Smooth muscle cell of the brain vasculature (primary cell): ENCODE measurements at regions not wholly inside any gene's neighbourhood (a gene's known extent, or its start where the extent isn't known, plus 50 kb on each side); places are given as distances from the start of the nearest gene placed in this dataset.

Source experiments
- DNase-seq: peaks from one replicate; pipeline ENCODE4 v3.0.0-alpha.2; 2012; ENCODE audit warnings: low read depth, low spot score

DNA sequence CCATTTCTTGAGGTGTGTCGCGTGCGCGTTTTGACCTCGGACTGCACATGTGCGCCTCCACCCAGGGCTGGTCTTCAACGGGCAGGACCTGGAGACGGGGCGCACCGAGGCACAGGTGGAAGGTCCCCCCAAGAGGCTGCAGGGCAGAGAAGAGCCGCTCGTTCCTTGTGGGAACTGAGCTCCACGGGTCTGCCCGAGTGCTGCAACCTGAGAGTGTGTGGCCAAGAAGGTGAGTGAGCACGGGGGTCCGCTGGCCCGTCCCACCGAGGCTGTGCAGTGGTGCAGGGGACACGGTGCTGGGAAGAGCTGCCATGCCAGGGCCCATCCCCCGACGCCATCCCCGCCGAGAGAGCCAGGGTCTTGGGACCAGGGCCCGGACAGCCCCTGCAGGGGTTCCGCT lies 268.3 kb downstream of the GALR1 start:
- DNase-seq = no peak

DNA sequence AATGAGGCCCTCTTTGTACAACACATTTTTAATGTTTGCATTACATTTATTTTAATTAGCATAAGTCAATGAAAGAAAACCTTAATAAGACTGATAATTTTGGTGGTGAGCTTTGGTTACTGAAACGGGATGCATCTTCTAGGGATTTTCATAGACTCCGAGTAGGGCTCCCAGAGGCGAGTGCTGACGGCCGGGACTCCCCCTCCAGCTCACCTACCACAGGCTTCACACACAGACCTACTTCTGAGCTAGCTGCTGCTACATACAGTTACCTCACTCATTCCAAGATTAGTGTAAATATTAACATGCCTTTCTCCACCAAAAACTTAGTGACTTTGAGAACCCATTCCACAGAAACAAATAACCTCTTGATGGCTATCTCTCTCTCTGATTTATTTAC lies 271.1 kb downstream of the GALR1 start:
- DNase-seq = no peak

DNA sequence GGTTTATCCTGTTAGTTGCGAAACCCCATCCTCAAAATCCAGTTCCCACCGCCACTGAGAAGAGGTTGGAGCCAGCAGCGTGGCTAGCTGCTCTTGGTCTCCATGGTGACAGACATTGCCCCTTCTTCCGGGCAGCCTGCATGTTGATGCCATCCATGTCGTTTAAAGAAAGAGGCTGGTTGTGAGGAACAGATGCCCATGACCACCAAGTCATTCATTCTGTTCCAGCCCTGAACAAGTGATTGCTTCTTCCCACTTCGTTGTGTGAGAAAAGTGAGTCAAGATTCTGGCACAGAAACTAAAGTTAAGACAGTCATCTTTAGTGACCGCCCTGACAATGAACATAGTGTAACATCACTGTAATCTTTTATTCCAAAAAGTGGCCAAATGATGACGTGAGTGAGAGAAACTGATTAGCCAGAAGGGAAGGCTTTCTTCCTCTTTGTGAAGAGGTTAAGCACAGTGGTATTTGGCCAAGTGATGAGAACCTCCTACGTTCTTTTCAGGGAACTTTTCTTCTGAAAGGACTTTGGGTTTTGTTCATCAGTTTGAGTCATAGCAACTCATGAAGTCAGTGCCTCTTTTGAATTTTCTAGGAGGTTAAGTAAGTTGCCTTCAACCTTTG lies 272.5 kb downstream of the GALR1 start:
- no peak for DNase-seq

DNA sequence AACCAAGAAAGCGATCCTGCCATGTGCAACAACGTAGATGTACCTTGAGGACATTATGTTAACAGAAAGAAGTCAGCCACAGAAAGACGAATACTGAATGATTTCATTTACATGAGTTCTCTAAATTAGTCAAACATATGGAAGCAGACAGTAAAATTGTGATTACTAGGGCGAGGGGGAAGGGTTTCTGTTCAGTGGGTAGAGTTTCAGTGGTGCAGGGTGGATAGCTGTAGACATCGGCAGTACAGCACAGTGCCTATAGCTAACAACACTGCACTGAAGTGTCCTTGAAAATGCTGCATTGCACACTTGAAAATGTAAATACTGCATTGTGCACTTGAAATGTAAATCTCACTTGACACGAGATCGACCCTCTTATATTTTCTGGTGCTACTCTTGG lies 275.3 kb downstream of the GALR1 start:
- DNase-seq = no peak

DNA sequence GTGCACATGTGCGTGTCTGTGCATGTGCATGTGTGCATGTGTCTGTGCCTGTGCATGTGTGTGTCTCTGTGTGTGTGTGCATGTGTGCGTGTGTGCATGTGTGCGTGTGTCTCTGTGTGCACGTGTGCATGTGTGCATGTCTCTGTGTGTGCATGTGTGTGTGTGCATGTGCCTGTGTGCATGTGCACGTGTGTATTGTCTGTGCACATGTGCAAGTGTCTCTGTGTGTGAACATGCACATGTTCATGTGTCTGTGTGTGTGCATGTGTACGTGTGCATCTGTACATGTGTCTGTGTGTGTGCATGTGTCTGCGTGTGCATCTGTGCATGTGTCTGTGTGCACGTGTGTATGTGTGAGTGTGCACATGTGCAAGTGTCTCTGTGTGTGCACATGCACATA lies 277.3 kb downstream of the GALR1 start:
- no peak for DNase-seq

DNA sequence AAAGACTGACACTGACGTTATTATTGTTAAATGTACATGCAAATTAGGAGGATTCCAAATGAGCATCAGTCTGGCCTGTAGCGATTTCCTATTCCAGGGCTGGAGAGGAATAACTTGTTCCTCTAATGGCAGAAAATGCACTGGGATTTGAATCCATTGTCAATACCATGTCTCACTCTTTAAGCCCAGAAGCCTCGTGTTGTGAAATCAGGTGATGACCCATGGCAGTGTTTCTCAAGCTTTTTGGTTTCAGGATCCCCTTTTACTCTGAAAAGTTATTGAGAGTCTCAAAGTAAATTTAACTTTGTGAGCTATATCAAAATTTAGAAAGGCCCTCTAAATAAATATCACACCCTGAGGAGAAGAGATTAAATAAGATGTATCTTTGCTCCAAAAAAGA lies 279.2 kb downstream of the GALR1 start:
- no peak for DNase-seq

DNA sequence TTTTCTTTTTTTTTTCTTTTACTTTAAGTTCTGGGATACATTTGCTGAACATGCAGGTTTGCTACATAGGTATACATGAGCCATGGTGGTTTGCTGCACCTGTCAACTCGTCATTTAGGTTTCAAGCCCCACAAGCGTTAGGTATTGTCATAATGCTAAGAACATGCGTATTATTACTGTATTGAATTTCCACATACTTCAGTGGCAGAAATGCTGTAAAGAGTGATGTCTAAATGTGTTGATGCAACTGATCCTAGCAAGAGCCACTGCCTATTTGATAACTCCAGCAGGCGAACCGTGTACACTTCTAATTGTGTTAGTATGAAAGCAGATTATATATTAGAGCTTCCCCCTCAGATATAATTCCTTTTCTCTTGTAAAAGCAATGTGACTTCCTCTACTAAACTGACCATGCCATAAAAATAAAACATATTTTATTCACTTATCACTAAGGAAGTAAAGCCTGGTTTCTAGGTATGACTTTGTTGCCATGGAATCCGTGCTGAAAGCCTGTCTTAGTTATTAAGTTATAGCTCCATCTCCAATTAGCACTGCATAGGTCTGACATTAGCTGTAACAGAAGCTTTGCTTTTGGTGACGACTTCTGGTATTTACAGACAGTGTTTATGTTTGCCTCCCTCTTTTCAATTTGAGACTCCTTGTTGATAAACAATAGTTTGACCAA lies 280.0 kb downstream of the GALR1 start:
- no peak for DNase-seq

DNA sequence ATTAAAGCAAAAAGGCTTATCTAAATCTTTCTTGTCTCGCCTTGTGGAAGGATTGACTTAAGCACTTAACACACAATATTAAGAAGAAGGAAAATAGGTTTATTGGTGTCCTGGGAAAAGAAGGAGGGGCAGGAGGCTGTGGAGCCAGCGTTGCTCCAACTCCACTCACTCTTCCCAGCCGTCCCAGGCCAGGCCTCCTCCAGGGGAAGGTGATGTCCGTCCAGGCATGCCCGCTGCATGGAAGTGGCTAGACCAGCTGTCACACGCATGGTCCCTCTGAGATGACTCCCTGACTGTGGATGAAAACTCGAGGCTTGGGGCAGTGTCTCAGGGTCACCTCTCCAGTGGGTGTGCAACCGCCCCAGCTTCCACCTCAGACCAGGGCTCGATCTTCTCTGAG lies 281.1 kb downstream of the GALR1 start:
- no peak for DNase-seq

DNA sequence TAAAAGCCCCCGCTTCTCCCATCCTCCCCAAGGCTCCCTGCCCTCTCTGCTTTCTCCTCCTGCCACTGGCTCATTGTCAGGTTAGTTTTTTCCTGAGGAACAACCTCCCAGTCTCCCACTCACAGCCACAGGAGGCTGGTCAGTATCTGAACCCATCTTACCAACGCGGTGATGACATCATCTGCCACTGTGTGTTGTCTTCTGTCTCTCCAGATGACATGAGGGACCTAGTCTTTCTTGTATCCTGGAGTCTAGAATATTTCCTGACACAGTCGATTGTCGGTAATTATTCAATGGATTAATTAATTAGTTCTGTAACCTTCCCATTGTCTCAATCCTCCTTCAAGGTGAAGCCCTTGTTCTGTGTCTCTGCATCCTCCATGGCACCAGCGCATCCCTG lies 290.2 kb downstream of the GALR1 start:
- DNase-seq = no peak

DNA sequence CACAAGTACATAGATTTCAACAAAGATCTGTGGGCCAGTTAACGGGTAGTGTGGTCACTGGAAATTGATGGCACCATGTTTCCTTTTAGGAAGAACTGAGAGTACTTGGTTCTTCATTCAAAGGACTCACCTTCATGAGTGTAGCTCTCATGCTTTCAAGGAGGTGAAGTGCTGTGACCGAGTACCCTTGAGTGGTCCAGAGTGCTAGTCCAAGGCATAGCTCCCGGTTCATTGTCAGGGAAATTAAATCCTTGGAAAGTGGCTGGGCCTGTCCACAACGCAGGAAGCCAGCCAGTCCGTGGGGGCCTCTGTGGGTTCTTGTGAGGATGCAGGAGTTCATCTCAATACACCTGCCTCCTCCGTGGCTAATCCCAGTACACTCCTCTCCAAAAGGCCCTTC lies 295.1 kb downstream of the GALR1 start:
- no peak for DNase-seq

DNA sequence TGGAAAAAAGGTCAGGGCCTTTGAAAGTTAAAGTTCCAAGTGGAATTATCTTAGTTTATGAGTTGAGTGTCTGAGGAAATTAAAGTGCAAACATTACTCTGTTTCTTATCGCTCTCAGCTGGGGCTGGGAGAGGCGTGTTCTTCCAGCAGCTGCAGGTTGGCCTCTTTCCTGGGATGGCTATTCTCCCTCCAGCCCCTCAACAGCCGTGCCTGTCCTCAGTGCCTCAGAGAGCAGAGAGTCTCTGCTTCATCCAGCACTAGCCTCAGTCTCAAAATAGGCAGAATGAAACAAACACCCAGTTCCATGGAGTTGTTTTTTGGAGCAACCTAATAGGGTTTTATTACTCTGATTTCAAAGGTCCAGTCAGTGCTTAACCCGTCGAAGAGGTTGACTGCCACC lies 298.1 kb downstream of the GALR1 start:
- DNase-seq = no peak

DNA sequence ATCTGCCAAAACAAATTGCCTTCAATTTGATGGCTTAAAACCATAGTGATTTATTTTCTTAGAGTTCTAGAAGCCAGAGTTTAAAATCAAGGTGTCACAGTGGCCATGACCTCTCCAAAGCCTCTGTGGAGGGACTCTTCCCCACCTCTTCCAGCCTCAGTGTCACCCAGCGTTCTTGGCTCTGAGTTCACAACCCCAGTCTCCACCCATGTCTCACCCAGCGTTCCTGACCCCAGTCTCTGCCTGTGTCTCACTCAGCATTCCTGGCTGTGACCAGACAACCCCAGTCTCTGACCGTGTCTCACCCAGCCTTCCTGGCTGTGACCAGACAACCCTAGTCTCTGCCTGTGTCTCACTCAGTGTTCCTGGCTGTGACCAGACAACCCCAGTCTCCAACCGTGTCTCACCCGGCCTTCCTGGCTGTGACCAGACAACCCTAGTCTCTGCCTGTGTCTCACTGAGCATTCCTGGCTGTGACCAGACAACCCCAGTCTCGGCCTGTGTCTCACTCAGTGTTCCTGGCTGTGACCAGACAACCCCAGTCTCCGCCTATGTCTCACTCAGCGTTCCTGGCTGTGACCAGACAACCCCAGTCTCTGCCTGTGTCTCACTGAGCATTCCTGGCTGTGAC lies 299.3 kb downstream of the GALR1 start:
- DNase-seq = no peak

DNA sequence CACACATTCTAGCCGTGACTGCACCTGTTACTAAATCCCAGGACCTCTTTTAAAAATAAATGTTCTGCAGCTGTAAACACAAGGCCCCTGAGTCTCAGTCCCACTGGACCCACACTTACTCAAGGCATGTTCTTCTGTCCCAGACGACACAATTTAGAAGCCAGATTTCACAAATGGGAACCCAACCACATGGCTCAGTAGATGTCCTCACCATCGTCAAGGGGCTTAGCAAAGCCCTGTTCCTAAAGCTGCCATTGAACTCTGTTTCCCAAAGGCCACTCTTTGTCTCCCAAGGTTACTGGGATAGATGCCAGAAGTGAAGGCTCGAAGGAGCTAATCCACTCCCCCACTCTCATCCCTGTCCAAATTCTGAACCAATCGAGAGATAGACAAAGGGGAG lies 301.0 kb downstream of the GALR1 start:
- DNase-seq = no peak

DNA sequence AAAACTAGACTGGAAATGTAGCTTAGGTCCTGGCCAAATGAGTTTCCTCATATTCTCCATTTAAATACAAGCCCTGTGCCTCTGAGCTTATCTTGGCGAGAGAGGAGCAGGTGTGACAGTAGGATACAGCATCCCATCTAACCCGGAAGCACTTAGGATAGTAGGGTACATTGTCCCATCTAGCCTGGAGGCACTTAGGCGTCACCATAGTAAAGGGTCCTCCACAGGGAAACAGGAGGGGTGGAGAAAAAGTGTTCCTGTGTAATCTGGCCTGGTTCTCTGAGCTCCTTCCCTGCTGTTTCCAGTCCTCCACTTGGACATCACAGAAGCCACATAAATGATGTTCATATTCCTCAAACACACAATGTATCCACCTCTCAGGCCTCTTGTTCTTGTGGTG lies 301.4 kb downstream of the GALR1 start:
- no peak for DNase-seq

DNA sequence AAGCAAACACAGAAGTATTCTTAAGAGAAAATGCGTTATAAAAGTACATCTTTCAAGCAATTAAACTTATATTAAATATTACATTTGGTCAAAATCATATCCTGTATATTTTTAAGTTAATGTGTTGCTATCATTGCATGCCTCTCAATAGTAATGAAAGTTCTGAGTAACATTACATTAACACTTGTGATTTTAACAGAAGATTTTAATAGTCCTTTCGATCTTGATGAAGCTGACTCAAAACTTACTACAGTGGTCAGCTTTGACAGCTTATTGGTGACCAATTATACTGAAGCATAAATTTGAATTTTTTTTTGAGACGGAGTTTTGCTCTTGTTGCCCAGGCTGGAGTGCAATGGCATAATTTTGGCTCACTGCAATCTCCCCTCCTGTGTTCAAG lies 303.3 kb downstream of the GALR1 start:
- no peak for DNase-seq

DNA sequence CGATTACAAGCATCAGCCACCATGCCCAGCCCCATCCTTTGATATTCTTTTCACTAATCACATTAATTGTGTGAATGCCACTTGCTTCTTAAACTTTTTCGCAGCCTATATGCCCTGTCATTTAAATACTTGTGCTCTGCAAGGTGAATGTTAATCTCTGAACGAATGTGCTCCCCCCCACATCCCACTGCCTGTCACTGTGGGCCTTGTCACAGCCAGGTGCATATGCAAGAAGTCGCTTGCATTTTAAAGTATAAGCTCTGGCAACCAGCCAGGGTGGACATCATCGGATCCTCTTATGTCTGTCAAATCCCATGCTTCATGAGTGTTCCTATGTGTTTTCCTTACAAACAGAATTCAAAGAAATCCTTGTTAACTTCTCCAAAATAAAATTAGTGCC lies 304.4 kb downstream of the GALR1 start:
- DNase-seq = no peak

DNA sequence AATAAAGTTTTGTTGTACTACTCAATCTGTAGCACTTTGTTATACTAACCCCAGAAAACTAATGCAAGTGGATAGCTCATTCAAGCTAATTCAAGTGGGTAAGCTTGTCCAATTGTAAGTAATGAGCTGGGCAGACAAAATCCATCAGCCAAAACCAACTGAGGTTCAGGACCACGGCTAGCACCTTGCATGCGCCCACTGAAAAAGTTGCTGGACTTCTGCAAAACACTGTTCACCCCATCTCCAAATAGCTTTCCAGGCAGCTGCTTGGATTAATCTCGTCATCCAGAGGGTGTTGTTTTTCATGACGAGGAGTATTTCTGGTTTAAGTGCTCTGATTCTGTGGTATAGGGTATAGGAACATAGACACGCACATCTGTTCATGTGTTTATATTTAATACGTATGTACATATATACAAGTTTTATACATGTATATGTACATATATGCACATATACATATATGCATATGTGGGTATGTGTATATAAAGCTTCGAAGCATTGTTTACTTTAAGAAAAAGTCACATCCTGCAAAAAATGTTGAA lies 307.5 kb downstream of the GALR1 start:
- no peak for DNase-seq

DNA sequence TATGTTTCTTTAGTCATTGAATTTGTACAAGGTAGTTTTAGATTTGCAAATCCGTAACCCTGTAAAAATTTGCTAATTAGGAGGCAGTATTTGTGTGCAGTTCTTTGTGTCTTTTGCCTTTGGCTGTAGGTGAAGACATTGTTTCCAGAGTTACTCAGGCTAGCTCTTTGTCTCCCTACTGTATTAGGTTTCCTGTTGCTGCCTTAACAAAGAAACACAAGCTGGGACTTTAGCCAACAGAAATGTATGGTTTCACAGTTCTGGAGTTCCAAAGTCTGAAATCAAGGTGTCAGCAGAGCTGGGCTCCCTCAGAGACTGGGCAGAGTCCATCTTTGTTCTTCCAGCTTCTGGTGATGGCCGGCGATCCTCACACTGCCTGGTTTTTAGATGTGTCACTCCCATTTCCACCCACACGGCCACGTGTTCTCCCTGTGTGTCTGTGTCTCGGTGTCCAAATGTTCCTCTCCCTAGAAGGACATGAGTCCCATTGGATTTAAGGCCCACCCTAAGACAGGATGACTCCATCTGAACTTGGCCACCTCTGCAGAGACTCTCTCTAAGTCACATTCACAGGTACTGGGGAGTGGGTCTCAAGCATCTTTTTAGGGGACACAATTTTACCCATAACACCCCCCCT lies 309.7 kb downstream of the GALR1 start:
- DNase-seq = no peak

DNA sequence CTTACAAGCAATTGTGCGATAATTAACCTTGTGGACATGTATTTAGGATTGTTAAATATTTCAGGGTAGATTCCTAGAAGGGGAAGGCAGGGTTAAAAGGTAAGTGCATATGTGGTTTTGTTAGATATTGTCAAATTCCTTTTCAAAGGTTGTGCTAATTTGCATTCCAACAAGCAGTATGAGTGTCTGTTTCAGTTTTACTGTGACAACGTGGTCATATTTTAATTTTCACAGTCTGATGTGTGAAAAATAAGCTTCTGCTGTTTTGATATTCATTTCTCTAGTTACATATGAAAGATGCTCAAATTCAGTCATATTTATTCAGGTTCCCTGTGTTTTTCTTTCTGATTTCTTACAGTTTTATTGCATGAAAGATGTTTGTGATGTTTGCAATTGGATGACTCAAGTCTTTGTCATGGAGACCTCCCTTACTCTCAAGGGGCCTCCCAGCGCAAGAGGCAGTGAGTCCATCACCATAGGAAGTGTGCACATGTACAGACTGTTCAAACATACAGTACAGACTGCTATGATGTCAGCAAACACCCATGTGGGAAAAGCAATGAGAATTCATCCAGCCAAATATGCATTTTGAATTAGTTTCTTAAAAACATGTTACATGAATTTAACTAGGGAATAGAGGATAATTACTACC lies 310.8 kb downstream of the GALR1 start:
- DNase-seq = peak; percentile 31

DNA sequence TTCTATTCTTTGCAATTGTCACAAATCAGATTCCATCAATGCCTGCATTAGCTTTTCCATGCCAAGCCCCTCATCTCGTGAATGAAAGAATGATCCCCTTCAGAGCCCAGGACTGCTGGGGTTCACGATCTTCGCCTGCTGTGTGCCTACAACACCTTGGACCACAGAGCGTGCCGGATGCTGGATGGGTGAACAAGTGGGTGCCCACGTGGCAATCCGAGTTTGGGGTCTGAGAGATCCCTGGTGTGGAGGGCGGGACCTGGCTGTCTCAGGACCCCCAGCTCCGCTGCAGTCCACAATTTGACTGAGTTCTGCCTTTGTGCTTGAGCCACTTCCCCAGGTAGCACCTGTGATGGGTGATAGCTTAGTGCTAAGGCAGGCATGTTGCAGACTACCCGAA lies 317.0 kb downstream of the GALR1 start:
- DNase-seq = no peak

DNA sequence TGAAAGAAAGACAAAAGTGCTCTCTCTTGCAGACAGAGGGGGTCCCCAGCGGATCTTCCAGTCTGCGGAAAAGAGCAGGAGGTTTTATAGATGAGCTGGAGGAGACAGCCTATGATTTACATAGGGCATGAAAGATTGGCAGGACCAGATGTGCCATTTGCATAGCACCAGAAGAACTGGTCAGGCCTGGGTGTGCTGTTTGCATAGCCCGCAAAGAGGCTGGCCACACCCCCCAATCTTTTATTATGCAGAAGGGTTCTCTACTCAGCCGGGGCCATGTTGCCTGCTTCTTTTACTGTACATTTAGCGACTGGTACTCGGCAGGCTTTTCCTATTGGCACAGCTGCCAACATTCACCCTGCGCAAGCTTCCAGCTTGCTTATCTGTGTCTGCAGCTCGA lies 317.6 kb downstream of the GALR1 start:
- no peak for DNase-seq

DNA sequence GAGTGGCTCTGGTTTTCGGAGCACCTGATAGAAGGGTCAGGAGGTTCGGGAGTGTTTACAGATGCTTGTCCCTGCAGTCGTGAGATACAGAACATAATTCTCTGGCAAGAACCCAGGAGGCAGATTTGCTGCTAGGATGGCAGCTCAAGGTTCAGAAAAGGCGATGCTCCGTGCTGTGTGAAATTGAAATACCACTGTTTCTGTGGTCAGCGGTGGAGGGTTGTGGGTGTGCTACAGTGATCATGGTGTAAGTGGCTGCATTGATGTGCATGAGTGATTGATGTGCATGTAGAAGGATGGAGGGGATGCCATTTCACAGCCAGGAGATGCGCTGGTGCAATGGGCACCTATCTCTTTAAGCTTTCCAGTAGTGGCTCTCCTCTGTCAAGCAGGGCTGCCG lies 322.1 kb downstream of the GALR1 start:
- DNase-seq = no peak
